ENCODE measurements at regions not wholly inside any gene's neighbourhood (a gene's known extent, or its start where the extent isn't known, plus 50 kb on each side); places are given as distances from the start of the nearest gene placed in this dataset.

GRCh38 chr13:106291006-106291405 is 244.5 kb downstream of the EFNB2 start:
- TF ChIP-seq CTCF (IDR thresholded peaks at IDR 0.05) (no peak), POLR2A (IDR thresholded peaks at IDR 0.05) (no peak)

All from lower leg skin (tissue), 3 donors.